ENCODE measurements at regions not wholly inside any gene's neighbourhood (a gene's known extent, or its start where the extent isn't known, plus 50 kb on each side); places are given as distances from the start of the nearest gene placed in this dataset.

DNA sequence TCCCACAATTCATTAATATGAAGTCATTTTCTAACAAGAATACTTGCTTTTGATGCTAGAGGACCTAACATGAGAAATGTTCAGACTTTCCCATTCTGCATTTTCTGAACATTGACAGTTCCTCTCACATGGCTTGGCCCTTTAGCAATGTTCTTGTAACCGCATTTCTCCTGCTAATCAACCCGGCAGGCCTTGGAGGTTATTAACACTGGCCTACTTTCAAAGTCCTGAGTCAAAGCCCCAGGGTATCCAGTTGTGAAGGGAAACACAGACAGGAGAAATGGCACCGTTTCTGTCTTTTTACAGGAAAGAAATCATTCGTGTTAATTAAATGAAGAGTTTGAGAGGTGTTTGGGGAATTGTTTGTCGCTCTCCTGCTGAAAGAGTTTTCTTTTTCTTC is 446.5 kb upstream of the MIS18BP1 start:
- no peak for DNase-seq (ENCODE audit: low read depth)
- TF ChIP-seq, protein P1, sequence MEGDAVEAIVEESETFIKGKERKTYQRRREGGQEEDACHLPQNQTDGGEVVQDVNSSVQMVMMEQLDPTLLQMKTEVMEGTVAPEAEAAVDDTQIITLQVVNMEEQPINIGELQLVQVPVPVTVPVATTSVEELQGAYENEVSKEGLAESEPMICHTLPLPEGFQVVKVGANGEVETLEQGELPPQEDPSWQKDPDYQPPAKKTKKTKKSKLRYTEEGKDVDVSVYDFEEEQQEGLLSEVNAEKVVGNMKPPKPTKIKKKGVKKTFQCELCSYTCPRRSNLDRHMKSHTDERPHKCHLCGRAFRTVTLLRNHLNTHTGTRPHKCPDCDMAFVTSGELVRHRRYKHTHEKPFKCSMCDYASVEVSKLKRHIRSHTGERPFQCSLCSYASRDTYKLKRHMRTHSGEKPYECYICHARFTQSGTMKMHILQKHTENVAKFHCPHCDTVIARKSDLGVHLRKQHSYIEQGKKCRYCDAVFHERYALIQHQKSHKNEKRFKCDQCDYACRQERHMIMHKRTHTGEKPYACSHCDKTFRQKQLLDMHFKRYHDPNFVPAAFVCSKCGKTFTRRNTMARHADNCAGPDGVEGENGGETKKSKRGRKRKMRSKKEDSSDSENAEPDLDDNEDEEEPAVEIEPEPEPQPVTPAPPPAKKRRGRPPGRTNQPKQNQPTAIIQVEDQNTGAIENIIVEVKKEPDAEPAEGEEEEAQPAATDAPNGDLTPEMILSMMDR (conservative IDR thresholded peaks at IDR 0.05; ENCODE audit: low read depth, low read length) = no peak
- H3K4me3 ChIP-seq (ENCODE audit: low read length) = no peak overlapping the region

DNA sequence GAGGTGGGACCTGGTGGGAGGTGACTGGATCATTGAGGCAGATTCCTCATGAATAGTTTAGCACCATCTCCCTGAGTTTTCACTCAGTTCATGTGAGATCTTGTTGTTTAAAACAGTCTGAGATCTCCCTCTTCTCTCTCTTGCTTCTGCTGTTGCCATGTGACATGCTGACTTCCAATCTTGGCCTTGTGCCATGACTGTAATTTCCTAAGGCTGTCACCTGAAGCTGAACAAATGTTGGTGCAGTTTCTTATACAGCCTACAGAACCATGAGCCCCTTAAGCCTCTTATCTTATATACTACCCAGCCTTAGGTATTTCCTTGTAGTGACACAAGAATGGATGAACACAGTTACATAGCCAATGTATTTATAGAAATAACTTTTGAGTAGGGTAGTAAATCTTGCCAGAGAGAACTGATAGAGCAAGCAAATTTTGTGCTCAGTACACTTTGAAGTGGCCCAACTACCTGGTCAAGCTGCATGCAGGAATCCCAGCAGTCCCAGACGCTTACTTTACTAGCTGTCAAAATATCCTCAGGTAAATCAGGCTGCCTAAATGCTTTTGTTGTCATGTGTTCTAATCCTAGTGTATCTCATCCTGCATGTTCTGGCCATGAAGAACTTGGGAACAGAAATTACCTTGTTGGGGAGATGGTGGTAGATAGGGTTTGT is 445.6 kb upstream of the MIS18BP1 start:
- TF ChIP-seq, protein P1 (conservative IDR thresholded peaks at IDR 0.05; ENCODE audit: low read depth, low read length) = no peak
- peak; percentile 75 for DNase-seq (ENCODE audit: low read depth)
- no peak overlapping the region for H3K4me3 ChIP-seq (ENCODE audit: low read length)

DNA sequence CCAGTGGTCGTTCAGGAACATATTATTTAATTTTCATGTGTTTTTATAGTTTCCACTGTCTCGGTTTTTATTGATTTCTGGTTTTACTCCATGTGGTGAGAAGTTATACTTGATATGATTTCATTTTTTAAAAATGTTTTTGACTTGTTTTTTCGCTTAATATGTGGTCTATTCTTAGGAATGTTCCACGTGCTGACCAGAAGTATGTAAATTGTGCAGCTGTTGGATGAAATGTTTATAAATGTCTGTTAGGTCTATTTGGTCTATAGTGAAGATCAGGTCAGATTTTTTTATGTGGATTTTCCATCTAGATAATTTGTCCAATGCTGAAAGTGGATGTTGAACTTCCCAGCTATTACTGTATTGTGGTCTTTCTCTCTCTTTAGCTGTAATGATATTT is 433.8 kb upstream of the MIS18BP1 start:
- H3K4me3 ChIP-seq (ENCODE audit: low read length) = no peak overlapping the region
- TF ChIP-seq, protein P1 (conservative IDR thresholded peaks at IDR 0.05; ENCODE audit: low read depth, low read length) = no peak
- no peak for DNase-seq (ENCODE audit: low read depth)

DNA sequence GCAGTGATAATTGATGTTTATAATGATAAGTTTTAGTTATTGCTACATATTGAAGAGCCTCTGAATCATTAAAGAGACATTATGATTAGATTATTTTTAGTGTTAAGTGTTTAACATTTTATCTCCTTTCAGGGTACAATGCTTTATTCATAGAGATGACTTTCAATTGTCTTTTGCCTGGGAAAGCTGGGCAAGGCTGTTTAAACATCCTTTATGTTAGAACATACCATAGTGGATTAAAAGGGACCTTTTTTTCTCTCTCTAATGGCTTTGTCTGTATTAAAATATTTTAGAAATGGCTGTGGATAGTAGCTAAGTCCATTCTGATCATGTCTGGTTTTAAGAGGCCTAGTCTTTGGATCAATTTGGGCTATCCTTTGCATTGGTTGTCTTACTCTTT is 427.5 kb upstream of the MIS18BP1 start:
- no peak overlapping the region for H3K4me3 ChIP-seq (ENCODE audit: low read length)
- no peak for DNase-seq (ENCODE audit: low read depth)
- TF ChIP-seq, protein P1 (conservative IDR thresholded peaks at IDR 0.05; ENCODE audit: low read depth, low read length) = no peak

DNA sequence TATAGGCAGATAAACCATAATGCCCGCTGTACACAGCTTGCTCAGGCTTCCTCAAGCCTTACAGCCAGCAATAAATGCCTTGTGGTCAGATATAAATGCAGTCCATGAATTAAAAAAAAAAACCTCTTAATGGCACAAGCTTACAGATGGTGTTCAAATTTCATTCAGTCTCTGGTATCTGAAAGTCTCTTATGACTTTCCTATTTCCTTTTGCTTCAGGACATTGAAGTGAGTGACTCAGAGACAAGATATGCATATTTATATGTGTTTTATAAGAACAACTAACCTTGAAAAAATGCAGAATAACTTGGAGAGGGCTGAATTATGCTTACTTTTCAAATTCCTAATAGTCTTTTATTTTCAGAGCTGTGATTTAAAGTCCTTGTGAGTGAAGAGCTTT is 426.9 kb upstream of the MIS18BP1 start:
- no peak overlapping the region for H3K4me3 ChIP-seq (ENCODE audit: low read length)
- peak; percentile 81 for DNase-seq (ENCODE audit: low read depth)
- TF ChIP-seq, protein P1 (conservative IDR thresholded peaks at IDR 0.05; ENCODE audit: low read depth, low read length) = no peak

DNA sequence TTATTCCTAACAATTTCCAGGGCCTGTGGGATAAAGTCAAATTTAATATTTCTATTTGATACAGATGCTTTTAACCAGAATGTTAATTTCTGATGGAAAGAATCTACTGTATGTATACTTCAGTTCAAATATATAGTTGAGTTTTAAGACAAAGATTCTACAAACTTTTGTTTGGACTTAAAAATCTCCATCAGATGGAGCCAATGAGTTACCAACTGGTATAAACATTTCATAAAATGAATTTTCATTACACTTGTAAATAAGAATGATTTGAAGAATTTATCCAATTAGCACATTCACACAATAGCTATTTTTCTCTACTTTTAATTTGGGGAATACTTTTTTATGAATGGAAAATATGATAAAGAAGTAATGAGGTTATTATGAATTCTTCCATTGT is 425.2 kb upstream of the MIS18BP1 start:
- no peak overlapping the region for H3K4me3 ChIP-seq (ENCODE audit: low read length)
- no peak for DNase-seq (ENCODE audit: low read depth)
- TF ChIP-seq, protein P1 (conservative IDR thresholded peaks at IDR 0.05; ENCODE audit: low read depth, low read length) = no peak

DNA sequence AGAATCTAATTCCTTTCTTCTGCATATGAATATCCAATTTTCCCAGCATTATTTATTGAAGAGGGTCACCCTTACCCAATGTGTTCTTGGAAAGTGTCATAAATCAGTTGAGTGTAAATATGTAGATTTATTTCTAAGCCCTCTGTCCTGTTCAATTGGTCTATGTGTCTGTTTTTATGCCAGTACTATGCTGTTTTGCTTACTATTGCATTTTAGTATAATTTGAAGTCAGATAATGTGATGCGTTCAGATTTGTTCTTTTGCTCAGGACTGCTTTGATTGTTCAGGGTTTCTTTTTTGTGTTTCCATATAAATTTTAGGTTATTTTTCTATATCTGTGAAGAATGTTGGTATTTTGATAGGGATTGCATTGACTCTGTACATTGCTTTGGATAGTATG is 420.4 kb upstream of the MIS18BP1 start:
- DNase-seq (ENCODE audit: low read depth) = no peak

More for the DNA sequence above, 420.4 kb upstream of the MIS18BP1 start:
- H3K4me3 ChIP-seq (ENCODE audit: low read length) = no peak overlapping the region
- TF ChIP-seq, protein P1 (conservative IDR thresholded peaks at IDR 0.05; ENCODE audit: low read depth, low read length) = no peak
